GM12873 (cell line): ENCODE measurements at regions not wholly inside any gene's neighbourhood (a gene's known extent, or its start where the extent isn't known, plus 50 kb on each side); places are given as distances from the start of the nearest gene placed in this dataset.

Experiments used
- TF ChIP-seq, protein P1 (sequence below): IDR thresholded peaks from 2 replicates; pipeline ENCODE4 v1.5.1; 2012; ENCODE audit warnings: low read depth, mild to moderate bottlenecking, moderate library complexity, low read length, control low read depth; ENCODE audit not compliant: insufficient read depth; ENCODE audit errors: missing control alignments

GRCh38 chr10:90314718-90315117 is 543.1 kb downstream of the HTR7 start:
- TF ChIP-seq, protein P1, sequence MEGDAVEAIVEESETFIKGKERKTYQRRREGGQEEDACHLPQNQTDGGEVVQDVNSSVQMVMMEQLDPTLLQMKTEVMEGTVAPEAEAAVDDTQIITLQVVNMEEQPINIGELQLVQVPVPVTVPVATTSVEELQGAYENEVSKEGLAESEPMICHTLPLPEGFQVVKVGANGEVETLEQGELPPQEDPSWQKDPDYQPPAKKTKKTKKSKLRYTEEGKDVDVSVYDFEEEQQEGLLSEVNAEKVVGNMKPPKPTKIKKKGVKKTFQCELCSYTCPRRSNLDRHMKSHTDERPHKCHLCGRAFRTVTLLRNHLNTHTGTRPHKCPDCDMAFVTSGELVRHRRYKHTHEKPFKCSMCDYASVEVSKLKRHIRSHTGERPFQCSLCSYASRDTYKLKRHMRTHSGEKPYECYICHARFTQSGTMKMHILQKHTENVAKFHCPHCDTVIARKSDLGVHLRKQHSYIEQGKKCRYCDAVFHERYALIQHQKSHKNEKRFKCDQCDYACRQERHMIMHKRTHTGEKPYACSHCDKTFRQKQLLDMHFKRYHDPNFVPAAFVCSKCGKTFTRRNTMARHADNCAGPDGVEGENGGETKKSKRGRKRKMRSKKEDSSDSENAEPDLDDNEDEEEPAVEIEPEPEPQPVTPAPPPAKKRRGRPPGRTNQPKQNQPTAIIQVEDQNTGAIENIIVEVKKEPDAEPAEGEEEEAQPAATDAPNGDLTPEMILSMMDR = no peak

DNA sequence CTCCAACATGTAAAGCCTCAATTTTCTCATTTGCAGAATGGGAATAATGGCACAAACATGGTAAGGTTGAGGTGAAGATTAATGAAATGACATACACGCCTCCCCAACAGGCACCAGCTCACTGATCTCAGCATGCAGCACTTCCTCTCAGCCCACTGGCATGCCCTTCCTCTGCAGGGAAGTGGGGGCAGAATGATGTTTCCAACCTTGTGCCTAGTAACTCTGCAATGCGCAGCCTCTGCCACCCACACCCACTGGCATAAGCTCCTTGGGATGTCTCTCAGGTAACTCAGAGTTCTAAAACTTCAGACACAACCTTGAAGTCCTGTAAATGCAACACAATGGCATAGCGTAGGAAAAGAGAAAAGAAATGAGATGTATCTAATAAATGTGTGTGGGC is 540.7 kb downstream of the HTR7 start:
- TF ChIP-seq, protein P1 = no peak

GRCh38 chr10:90318659-90319058 is 539.2 kb downstream of the HTR7 start:
- TF ChIP-seq, protein P1 = no peak

DNA sequence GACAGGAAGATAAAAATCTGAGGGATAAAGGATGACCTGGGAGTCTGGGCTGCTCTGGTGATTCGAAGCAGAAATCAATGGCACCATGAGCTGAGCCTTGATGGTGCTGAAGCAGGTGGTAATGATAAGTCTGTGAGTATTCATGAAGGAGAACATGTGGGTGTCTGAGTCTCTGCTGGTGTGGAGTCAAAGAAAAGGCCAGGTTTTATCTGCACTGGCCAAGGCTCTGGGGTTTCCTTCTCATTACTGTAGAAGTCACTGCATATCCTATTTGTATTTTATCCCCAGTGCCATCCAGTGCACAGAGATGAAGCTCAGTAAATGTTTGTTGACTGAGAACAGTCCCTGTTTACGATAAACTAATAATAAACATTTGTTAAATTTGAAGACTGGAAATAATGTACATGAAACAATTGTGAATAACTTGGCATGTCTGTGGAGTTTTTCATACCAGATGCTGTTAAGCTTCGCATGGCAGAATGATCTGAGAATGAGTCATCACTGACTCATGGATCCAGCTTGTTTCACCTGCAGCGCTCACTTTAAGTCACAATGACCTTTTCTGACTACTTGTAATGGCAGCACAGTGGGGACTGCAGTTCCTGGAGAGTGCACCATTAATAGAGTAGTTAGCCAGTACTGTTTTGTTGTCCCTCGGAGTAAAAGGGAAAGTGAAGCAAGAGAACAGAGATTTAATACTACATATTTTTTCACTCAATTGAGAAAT is 538.5 kb downstream of the HTR7 start:
- TF ChIP-seq, protein P1 = no peak

DNA sequence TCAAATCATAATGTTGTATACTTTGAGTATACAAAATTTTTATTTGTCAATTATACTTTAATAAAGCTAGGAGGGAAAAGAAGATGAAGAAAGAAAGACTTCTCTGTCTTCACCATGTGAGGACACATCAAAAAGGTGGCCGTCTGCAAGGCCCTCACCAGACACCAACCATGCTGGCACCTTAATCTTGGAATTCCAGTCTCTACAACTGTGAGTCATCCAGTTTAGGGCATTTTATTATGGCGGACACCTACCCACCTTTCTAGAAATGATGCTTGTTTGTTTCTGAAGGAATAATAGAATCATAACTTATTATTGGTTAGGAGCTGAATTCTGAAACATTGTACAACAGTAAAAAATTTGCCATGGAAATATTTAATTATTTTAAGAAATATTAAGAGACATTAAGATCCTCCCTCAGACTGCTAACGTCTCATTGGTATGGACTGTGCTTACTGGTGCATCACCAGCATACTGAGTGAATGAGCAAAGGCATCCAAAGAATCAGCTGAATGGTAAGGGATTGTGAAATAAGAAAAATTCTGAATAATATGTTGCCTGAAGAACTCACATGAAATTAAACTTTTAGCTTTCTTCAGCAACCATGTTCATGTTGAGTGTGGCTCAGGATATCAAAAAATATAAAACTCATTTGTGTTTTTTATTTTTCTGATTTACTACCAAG is 536.6 kb downstream of the HTR7 start:
- TF ChIP-seq, protein P1 = no peak

DNA sequence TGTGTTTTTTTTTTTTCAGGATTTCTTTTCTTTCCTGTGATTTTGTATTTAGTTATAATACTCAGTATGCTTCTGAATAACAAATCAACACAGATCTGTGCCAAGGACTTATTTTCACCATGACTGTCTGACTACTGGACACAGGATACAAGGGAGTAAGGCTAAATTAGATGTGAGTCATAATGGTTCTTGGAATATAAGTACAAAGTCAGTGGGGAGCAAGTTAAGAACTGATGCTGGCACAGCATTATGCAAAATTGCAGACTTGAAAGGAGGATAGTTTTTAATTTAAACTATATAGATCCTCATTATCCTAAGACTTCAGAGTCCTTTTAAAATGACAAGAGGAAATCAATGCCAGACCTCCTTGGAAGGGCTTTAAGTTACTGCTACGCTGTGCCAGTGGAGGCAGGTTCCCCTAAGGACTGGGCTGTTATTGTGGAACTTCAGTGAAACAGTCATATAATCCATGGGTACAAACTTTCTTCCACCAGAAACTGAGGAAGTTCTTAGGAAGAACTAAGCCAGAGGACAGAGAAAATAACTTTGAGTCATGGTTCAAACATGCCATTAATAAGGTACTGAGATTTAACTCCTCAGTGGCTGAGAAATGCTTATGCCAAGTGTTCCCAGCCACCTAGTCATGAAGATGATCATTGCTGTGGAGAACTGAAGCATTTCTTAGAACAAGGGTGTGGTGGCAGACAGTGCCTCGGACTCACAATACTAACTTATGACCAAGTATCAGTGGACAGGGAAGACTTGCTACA is 531.2 kb downstream of the HTR7 start:
- TF ChIP-seq, protein P1 = no peak

DNA sequence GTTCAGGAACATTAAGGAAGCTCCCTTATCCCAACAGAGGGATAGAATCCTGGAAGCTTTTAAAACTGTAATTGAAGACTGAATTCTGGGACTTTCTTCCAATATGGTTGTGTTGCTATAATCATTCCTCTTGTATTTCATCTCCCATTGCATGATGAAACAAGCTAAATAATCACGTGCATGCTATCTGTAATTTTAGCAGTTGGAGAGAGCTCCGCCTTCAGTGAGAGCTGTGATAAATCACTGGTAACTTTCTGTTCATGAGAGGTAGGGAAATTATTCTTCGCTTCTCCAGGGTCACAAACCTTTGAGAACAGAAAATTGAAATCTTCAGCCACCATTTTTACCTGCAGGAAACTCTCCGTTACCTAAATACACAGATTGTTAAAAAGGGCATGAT is 530.2 kb downstream of the HTR7 start:
- TF ChIP-seq, protein P1 = no peak
